Uterus (tissue), 3 donors: ENCODE measurements at regions not wholly inside any gene's neighbourhood (a gene's known extent, or its start where the extent isn't known, plus 50 kb on each side); places are given as distances from the start of the nearest gene placed in this dataset.

ENCODE experiments used
- DNase-seq, 2 donors: peaks; one replicate each; pipeline ENCODE4 v3.0.0-alpha.2; 2019 to 2020
- H3K27ac ChIP-seq, 2 donors: fragments of 200-600 bp; sonication (generic); 1 replicate in 1 of 2; 2 replicates in 1 of 2; pipeline ENCODE4 v1.5.1; 2016 to 2018
- H3K27me3 ChIP-seq, 2 donors: fragments of 200-600 bp; sonication (generic); one replicate each; pipeline ENCODE4 v1.5.1; 2018 to 2019; ENCODE audit warnings: control low read depth in 1 of 2
- H3K36me3 ChIP-seq, 2 donors: fragments of 200-600 bp; sonication (generic); one replicate each; pipeline ENCODE4 v1.5.1; 2019; ENCODE audit warnings: control low read depth in 1 of 2
- H3K4me1 ChIP-seq, 2 donors: fragments of 200-600 bp; sonication (generic); one replicate each; pipeline ENCODE4 v1.5.1; 2018 to 2019; ENCODE audit warnings: control low read depth in 1 of 2
- H3K4me3 ChIP-seq, 2 donors: fragments of 200-600 bp; sonication (generic); 1 replicate in 1 of 2; 2 replicates in 1 of 2; pipeline ENCODE4 v1.5.1; 2018 to 2019; ENCODE audit warnings: mild to moderate bottlenecking in 1 of 2
- H3K9me3 ChIP-seq, 2 donors: fragments of 200-600 bp; sonication (generic); one replicate each; pipeline ENCODE4 v1.5.1; 2019; ENCODE audit warnings: control low read depth in 1 of 2
- CTCF ChIP-seq, 4 experiments: fragments of 200-600 bp in 2 of 4; fragments of 450-650 bp in 2 of 4; sonication (generic) in 2 of 4; IDR thresholded peaks; one replicate each; pipeline ENCODE4 v1.5.1; 2016 to 2019; ENCODE audit warnings: antibody characterized with exemption in 4 of 4, mild to moderate bottlenecking in 2 of 4, moderate library complexity in 1 of 4
- POLR2A ChIP-seq, 2 donors: fragments of 450-650 bp; IDR thresholded peaks; one replicate each; pipeline ENCODE4 v1.6.1; 2016; ENCODE audit warnings: antibody characterized with exemption in 2 of 2, mild to moderate bottlenecking in 1 of 2, moderate library complexity in 1 of 2
- intact Hi-C: fragments of 100-400 bp; cut with DNase I; formaldehyde crosslinking; loops from one replicate; pipeline ENCODE4 v1.15.1; 2023; ENCODE audit warnings: low total_unique reads
- donor health status: DM: yes; HTN: yes; CAD: no.

- no peak overlapping the region for H3K4me3 ChIP-seq
- no peak for TF ChIP-seq POLR2A (IDR thresholded peaks at IDR 0.05)
- no peak for TF ChIP-seq CTCF (IDR thresholded peaks at IDR 0.05)
- H3K4me1 ChIP-seq: no peaks in the 10 kb centered on the region
- no peaks in the 10 kb centered on the region for H3K9me3 ChIP-seq
- intact Hi-C loops: no loop called here
- no peak for DNase-seq
- no peak overlapping the region for H3K27ac ChIP-seq
- no peaks in the 10 kb centered on the region for H3K36me3 ChIP-seq
- no peaks in the 10 kb centered on the region for H3K27me3 ChIP-seq
These were observed 297.4 kb upstream of the GLI3 start for GRCh38 chr7:42534441-42534840.

GRCh38 chr7:42527004-42527403 lies 290.0 kb upstream of the GLI3 start:
- no peaks in the 10 kb centered on the region for H3K27me3 ChIP-seq
- no peak for DNase-seq
- no peak for TF ChIP-seq POLR2A (IDR thresholded peaks at IDR 0.05)
- no peak for TF ChIP-seq CTCF (IDR thresholded peaks at IDR 0.05)
- no peak overlapping the region for H3K4me3 ChIP-seq
- no peaks in the 10 kb centered on the region for H3K4me1 ChIP-seq
- H3K9me3 ChIP-seq: no peaks in the 10 kb centered on the region
- no peaks in the 10 kb centered on the region for H3K36me3 ChIP-seq
- intact Hi-C loops: no loop called here
- no peak overlapping the region for H3K27ac ChIP-seq

GRCh38 chr7:42522227-42522991 lies 285.4 kb upstream of the GLI3 start:
- intact Hi-C loops: no loop called here
- no peak for DNase-seq
- no peak overlapping the region for H3K27ac ChIP-seq

GRCh38 chr7:42511027-42511426 lies 274.0 kb upstream of the GLI3 start:
- Histone ChIP-seq H3K36me3 (no peaks in the 10 kb centered on the region), H3K27me3 (no peaks in the 10 kb centered on the region), H3K4me1 (no peaks in the 10 kb centered on the region), H3K27ac (no peak overlapping the region), H3K9me3 (no peaks in the 10 kb centered on the region), H3K4me3 (no peak overlapping the region)
- TF ChIP-seq CTCF (IDR thresholded peaks at IDR 0.05) (no peak), POLR2A (IDR thresholded peaks at IDR 0.05) (no peak)
- no peak for DNase-seq
- intact Hi-C loops: no loop called here

More at GRCh38 chr7:42522227-42522991, 285.4 kb upstream of the GLI3 start:
- H3K9me3 ChIP-seq: no peaks in the 10 kb centered on the region
- no peaks in the 10 kb centered on the region for H3K4me1 ChIP-seq
- H3K36me3 ChIP-seq: no peaks in the 10 kb centered on the region
- H3K27me3 ChIP-seq: no peaks in the 10 kb centered on the region
- H3K4me3 ChIP-seq: no peak overlapping the region
- TF ChIP-seq POLR2A (IDR thresholded peaks at IDR 0.05) (no peak), CTCF (IDR thresholded peaks at IDR 0.05) (no peak)

- intact Hi-C loops: no loop called here
- TF ChIP-seq POLR2A (IDR thresholded peaks at IDR 0.05) (no peak), CTCF (IDR thresholded peaks at IDR 0.05) (no peak)
- no peak overlapping the region for H3K4me3 ChIP-seq
These were observed 269.1 kb upstream of the GLI3 start for GRCh38 chr7:42506097-42506496.

More at GRCh38 chr7:42506097-42506496, 269.1 kb upstream of the GLI3 start:
- no peaks in the 10 kb centered on the region for H3K4me1 ChIP-seq
- no peaks in the 10 kb centered on the region for H3K27me3 ChIP-seq
- no peak overlapping the region for H3K27ac ChIP-seq
- no peaks in the 10 kb centered on the region for H3K36me3 ChIP-seq
- DNase-seq: no peak
- no peaks in the 10 kb centered on the region for H3K9me3 ChIP-seq
